SHP77 treated with DMSO at 0.1 percent for 48 hours (cell line): ENCODE measurements at regions not wholly inside any gene's neighbourhood (a gene's known extent, or its start where the extent isn't known, plus 50 kb on each side); places are given as distances from the start of the nearest gene placed in this dataset.
"Not testable (repeated sequence)": the region's sequence is repeated elsewhere in the genome, so short reads cannot be mapped to it uniquely, and the experiment has no call there.

ENCODE experiments used
- DNase-seq: peaks from one replicate; lab custom pipeline; 2025; lab: John Stamatoyannopoulos, UW

DNA sequence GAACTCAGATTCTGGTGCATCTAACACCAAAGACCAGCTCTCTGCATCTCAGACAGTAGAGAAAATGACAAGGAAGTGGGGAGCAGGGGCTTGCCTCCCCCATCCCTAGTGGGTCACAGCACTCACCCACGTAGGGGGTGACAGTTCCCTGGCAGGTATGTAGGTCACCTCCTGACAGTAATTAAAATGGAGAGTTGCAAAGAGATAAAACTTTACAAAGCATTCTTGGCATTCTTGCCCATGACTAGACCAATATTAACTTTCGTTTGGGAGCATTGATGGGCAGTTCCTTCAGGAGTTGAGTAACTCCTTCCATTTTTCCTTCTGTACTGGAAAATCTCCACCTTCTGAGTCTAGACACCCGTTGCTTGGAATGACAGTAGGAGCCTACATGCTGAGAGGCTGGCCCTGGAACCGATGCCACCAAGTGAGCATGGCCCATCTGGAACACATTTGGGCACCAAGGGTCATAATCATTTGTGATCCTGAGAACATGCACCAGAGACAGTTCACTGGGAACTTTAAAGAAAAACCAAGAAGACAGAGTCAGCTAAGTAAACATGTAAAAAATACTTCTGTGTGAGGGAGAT is 81.5 kb upstream of the MSX2 start:
- DNase-seq, result no peak

DNA sequence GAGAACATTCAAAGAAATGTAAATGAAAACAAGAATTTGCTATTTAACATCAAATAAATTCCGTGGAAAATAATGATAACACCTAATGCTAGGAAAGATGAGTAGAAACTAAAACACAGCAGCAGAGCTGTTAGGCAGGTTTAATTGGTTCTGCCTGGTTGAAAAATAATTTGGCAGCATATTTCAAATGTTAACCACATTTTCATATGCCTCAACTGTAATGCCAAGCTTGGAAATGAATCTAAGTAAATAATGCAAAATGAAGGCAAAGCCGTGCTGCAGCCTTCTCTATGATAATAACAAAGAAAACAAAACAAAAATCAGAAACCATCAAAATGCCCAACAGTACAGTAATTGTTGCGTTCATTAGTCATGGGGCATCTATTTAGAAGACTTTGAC is 79.9 kb upstream of the MSX2 start:
- no peak for DNase-seq

DNA sequence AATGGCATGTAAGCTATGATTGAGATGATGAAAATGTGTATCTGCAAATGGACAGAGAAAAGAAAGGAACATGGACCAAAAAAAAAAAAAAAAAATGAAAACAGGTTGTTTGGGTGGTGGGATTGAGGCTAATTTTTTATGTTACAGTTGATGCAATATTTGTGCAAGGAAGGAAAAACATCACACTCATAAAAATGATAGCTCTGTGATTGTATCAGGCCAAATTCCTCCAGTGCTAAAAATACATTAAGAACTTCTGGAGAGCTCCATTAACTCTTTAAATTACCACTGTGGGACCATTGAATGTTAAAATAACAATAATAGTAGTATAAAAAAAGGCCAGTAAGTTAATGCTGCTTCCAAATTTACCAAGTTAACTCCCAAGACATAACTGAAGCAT is 79.5 kb upstream of the MSX2 start:
- no peak for DNase-seq

DNA sequence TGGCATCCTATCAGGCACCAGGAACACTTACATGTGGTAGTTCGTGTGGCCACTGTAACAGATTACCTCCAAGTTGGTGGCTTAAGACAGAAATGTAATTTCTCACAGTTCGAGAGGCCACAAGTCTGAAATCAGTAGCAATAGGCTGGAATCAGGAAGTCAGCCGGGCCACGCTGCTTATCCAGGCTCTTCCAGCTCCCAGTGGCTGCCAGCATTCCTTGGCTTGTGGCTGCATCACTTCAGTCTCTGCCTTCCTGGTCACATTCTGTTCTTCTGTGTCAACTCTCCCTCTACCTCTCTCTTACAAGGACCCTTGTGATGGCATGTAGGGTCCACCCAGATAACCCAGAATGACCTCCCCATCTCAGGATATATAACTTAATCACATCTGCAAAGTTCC is 78.7 kb upstream of the MSX2 start:
- DNase-seq, result no peak

DNA sequence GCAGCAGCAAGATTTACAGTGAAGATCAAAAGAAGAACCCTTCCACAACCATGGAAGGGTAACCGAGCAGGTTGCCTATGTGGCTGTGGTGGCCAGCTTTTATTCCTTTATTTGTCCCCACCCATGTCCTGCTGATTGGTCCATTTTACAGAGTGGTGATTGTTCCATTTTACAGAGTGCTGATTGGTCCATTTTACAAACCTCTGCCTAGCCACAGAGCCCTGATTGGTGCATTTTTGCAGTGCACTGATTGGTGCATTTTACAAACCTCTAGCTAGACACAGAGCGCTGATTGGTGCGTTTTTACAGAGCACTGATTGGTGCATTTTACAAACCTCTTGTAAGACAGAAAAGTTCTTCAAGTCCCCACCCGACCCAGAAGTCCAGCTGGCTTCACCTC is 75.8 kb upstream of the MSX2 start:
- DNase-seq, result not testable (repeated sequence)

DNA sequence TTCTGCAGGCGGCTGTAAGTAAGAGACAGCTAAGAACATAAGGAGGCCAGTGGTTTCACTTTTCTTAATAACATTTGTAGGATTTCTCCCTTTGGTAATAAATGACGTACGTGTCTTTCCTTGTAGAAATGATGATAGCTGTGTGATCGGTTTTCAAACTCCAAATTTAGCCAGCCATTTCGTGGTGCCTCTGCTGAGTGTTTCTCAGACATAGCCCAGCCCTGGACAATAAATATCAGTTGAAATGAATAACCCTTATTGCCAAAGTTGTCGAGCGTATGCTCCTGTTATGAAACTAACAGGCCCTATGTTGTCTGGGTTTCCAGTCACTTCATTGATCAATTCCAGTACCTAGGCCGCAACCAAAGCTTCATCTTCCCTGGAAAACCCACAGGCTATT is 75.0 kb upstream of the MSX2 start:
- no peak for DNase-seq

DNA sequence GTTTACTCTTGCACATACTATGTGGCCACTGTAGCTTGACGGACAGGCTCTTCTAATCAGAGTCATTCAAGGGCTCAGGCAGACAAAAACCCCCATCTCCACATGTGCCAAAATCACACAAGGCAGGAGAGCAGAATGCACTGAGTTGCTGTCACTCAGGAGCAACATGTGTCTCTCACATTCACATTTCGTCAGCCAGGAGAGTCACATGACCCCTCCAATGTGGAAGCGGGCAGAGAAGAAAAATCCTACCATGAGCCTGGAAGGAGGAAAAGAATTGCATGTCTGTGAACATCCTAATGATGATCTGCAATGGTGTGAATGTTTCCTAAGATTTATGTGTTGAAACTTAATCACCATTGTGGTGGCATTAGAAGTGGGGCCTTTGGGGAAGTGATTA is 69.9 kb upstream of the MSX2 start:
- DNase-seq, result no peak

DNA sequence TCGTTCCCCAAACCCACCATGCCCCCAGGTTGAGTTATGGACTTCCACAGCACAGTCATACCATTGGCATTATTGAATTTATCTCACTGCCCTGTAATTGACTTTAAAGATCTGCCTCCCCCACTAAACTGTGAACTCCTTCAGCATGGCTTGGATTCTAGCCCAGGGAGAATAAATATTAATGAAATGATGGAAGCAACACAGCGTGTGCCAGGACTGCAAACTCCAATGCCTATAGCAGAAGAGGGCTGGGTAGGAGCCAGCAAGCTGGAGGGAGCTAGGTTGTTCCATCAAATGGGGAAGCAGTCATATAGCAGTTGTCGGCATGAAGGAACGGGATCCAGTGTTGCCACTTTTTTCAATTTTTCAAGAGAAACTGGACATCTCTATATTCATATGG is 69.0 kb upstream of the MSX2 start:
- DNase-seq, result no peak

DNA sequence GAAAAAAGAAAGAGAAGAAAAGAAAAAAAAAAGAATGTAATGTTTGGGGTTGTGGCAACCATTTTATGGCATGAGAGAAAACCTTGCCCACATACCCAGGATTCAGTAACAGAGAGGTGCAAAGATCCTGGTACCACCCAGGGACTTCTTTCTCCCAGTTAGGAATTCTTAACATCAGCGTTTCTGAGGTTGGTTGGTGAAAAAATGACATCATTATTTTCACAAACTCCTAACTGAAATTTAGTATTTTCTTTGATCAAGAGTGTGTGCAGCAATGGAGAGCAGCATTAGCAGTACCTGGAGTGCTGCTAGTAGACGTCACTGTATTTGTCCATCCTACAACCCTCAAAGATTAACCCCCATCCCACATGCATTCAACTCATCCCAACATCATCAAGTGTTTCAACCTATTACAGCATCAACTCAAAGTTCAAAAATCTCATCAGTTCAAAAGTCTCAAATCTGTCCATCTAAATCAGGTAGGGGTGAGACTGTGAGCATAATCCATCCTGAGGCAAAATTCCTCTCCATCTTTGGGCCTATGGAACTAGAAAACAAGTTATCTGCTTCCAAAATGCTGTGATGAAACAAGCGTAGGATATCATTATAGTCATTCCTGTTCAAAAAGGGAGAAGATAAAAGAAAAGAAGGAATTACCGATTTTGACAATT is 60.1 kb upstream of the MSX2 start:
- no peak for DNase-seq

DNA sequence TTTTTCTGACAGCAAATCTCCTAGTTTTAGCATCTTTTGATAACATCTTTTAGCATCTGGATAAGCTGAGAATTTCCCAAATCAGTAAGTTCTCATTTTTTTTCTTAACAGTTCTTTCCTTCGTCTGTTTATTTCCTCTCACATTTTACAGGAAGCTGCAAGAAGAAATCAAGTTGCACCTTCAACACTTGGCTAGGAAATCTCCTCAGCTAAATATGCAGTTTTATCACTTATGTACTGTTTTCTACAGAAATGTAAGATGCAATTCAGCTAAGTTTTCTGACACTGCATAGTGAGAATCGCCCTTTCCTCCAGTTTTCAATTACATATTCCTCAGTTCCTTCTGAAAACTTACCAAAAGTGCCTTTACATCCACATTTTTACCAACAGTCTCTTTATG is 59.0 kb upstream of the MSX2 start:
- no peak for DNase-seq

DNA sequence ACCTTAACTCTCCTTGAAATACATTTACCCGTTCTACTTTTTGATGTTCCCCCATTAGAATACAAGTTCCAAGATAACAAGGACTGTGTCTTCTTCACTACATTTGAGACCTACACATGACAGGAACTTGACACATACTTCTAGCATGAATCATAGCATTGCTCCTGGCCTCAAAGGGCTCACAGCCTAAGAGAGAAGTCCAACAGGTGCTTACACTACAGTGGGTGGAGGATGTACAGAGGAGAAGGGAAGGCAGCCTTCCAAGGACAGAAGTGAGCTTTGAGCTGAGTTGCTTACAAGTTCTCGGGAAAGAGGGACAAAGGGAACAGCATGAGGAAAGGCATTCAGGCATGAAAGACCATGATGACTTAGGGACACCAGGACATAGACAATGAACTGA is 56.9 kb upstream of the MSX2 start:
- no peak for DNase-seq

DNA sequence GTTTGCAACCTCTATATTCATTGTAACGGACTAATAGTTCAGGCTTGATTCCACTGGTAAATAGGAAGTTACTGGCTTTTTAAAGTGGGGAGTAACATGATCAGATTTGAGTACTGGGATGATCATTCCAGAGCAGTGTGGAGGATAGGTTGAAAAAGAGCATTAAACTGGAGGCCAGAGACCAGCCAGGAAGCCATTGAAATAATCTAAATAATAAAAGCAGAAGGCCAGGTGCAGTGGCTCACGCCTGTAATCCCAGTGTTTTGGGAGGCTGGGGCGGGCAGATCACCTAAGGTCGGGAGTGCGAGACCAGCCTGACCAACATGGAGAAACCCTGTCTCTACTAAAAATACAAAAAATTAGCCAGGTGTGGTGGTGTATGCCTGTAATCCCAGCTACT is 56.0 kb upstream of the MSX2 start:
- DNase-seq, result no peak
